A673 (cell line): ENCODE measurements at regions not wholly inside any gene's neighbourhood (a gene's known extent, or its start where the extent isn't known, plus 50 kb on each side); places are given as distances from the start of the nearest gene placed in this dataset.
A peak's percentile ranks its signal among the peaks of the same experiment; 100 is the strongest.

Experiments used
- BruUV-seq: library from RNA; stranded (reverse); fragments of 400-500 nt; replicated peaks from 2 replicates; lab custom pipeline; 2021; lab: Mats Ljungman, UMichigan
- CTCF ChIA-PET: fragments of 300-600 bp; sonication (Branson Sonifier 250); formaldehyde crosslinking; loops from one replicate; lab custom pipeline; 2022; ENCODE audit warnings: antibody characterized with exemption; lab: Charles Lee
- POLR2A ChIA-PET: fragments of 300-600 bp; sonication (Branson Sonifier 250); formaldehyde crosslinking; loops from one replicate; lab custom pipeline; 2022; ENCODE audit warnings: antibody characterized with exemption; ENCODE audit not compliant: low non-redundant PET; lab: Charles Lee
- DNase-seq: peaks from one replicate; pipeline ENCODE4 v3.0.0-alpha.2; 2015; ENCODE audit warnings: low spot score
- H3K27ac ChIP-seq: fragments of 200-600 bp; sonication (generic); 2 replicates; pipeline ENCODE4 v1.5.1; 2016; ENCODE audit warnings: mixed run types, low read depth, mild to moderate bottlenecking, mixed read lengths, antibody characterized with exemption, low read length; ENCODE audit not compliant: poor library complexity, severe bottlenecking
- H3K27me3 ChIP-seq: fragments of 200-600 bp; sonication (generic); replicated peaks from 2 replicates; pipeline ENCODE4 v1.6.1; 2017; ENCODE audit warnings: mixed run types, low read depth, mild to moderate bottlenecking, mixed read lengths, antibody characterized with exemption, low read length; ENCODE audit not compliant: insufficient read depth, poor library complexity
- H3K36me3 ChIP-seq: fragments of 200-600 bp; sonication (generic); 2 replicates; pipeline ENCODE4 v1.6.1; 2016; ENCODE audit warnings: mixed run types, mild to moderate bottlenecking, mixed read lengths, antibody characterized with exemption, low read length; ENCODE audit not compliant: insufficient read depth, poor library complexity, severe bottlenecking
- H3K4me1 ChIP-seq: fragments of 200-600 bp; sonication (generic); 2 replicates; pipeline ENCODE4 v1.6.1; 2017; ENCODE audit warnings: mixed run types, mild to moderate bottlenecking, mixed read lengths, antibody characterized with exemption, low read length; ENCODE audit not compliant: insufficient read depth, poor library complexity, severe bottlenecking
- H3K4me3 ChIP-seq: fragments of 200-600 bp; sonication (generic); 2 replicates; pipeline ENCODE4 v1.5.1; 2016; ENCODE audit warnings: low read depth, mixed run types, mild to moderate bottlenecking, mixed read lengths, low read length; ENCODE audit not compliant: poor library complexity, severe bottlenecking
- H3K9me3 ChIP-seq: fragments of 200-600 bp; sonication (generic); 2 replicates; pipeline ENCODE4 v1.6.1; 2016; ENCODE audit warnings: mixed run types, low read depth, mild to moderate bottlenecking, mixed read lengths, antibody characterized with exemption, low read length; ENCODE audit not compliant: poor library complexity, severe bottlenecking
- CTCF ChIP-seq: fragments of 300-800, 200-600 bp; sonication (generic); conservative IDR thresholded peaks from 2 replicates; pipeline ENCODE4 v1.5.1; 2017; ENCODE audit warnings: low read depth, mild to moderate bottlenecking, antibody characterized with exemption, low read length, moderate library complexity, mixed read lengths
- EZH2 ChIP-seq: fragments of 200-600 bp; sonication (generic); IDR thresholded peaks from 2 replicates; pipeline ENCODE4 v1.6.1; 2017; ENCODE audit warnings: borderline replicate concordance, low read depth, mild to moderate bottlenecking, mixed read lengths, antibody characterized with exemption, low read length; ENCODE audit not compliant: poor library complexity, severe bottlenecking
- intact Hi-C: fragments of 100-400 bp; cut with micrococcal nuclease; formaldehyde crosslinking; loops from one replicate; pipeline ENCODE4 v1.10.0; 2022; ENCODE audit not compliant: unreplicated experiment

GRCh38 chr10:107442035-107442505 lies 277.6 kb upstream of the SORCS1 start:
- no TSS peak for BruUV-seq
- POLR2A ChIA-PET = interaction anchor here (0.6 kb wide), 1 partner anchor 55 kb away, joined by 3 read pairs; no protein-coding TSS in a partner anchor
- Histone ChIP-seq H3K27ac (no peak overlapping the region), H3K9me3 (no peaks in the 10 kb centered on the region), H3K4me1 (no peaks in the 10 kb centered on the region), H3K4me3 (no peak overlapping the region), H3K27me3 (no peaks in the 10 kb centered on the region), H3K36me3 (no peaks in the 10 kb centered on the region)
- intact Hi-C loops = no loop called here
- no peak for TF ChIP-seq EZH2
- CTCF ChIA-PET = no interaction called here
- DNase-seq = peak; percentile 19

- Histone ChIP-seq H3K9me3 (no peaks in the 10 kb centered on the region), H3K27me3 (no peaks in the 10 kb centered on the region), H3K27ac (no peak overlapping the region), H3K4me3 (no peak overlapping the region), H3K4me1 (no peaks in the 10 kb centered on the region), H3K36me3 (no peaks in the 10 kb centered on the region)
- intact Hi-C loops = no loop called here
- BruUV-seq = no TSS peak
- TF ChIP-seq CTCF (no peak), EZH2 (no peak)
- ChIA-PET CTCF (no interaction called here), POLR2A (no interaction called here)
- no peak for DNase-seq
These were observed 276.2 kb upstream of the SORCS1 start for GRCh38 chr10:107440741-107441140.

- H3K9me3 ChIP-seq = no peaks in the 10 kb centered on the region
- ChIA-PET CTCF (no interaction called here), POLR2A (no interaction called here)
- H3K36me3 ChIP-seq = no peaks in the 10 kb centered on the region
- H3K27ac ChIP-seq = no peak overlapping the region
- DNase-seq = no peak
- no TSS peak for BruUV-seq
- no peaks in the 10 kb centered on the region for H3K27me3 ChIP-seq
- no peaks in the 10 kb centered on the region for H3K4me1 ChIP-seq
- intact Hi-C loops = no loop called here
- no peak overlapping the region for H3K4me3 ChIP-seq
- no peak for TF ChIP-seq EZH2
These were observed 273.4 kb upstream of the SORCS1 start for GRCh38 chr10:107437921-107438320.

GRCh38 chr10:107436568-107436967 lies 272.1 kb upstream of the SORCS1 start:
- Histone ChIP-seq H3K36me3 (no peaks in the 10 kb centered on the region), H3K4me3 (no peak overlapping the region), H3K27me3 (no peaks in the 10 kb centered on the region), H3K4me1 (no peaks in the 10 kb centered on the region), H3K9me3 (no peaks in the 10 kb centered on the region), H3K27ac (no peak overlapping the region)
- BruUV-seq = no TSS peak
- CTCF ChIA-PET = no interaction called here
- intact Hi-C loops = no loop called here
- TF ChIP-seq EZH2 (no peak), CTCF (no peak)
- POLR2A ChIA-PET = no interaction called here
- no peak for DNase-seq
